ENCODE measurements at regions not wholly inside any gene's neighbourhood (a gene's known extent, or its start where the extent isn't known, plus 50 kb on each side); places are given as distances from the start of the nearest gene placed in this dataset.

DNA sequence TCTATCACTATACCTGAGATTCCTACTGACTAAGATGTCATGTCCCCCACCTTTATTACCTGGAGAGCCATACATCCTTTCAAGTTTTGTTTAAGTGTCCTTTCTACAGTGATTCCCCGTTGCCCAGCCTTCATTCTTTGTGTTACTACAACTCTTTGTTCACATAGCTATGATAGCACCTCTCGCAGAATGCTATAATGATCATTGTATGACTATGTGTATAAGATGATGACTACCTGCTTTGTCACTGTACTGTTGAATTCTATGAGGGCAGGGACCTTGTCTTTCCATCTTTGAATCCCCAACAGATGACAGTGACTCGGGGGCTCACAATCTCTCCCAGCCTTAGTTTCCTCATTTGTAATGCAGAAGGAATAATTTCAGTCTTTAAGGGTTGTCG is 361.2 kb downstream of the NPR3 start:
- H3K4me3 ChIP-seq (replicated peaks; ENCODE audit: low read depth, low read length), result no peak overlapping the region
- TF ChIP-seq, protein P1, sequence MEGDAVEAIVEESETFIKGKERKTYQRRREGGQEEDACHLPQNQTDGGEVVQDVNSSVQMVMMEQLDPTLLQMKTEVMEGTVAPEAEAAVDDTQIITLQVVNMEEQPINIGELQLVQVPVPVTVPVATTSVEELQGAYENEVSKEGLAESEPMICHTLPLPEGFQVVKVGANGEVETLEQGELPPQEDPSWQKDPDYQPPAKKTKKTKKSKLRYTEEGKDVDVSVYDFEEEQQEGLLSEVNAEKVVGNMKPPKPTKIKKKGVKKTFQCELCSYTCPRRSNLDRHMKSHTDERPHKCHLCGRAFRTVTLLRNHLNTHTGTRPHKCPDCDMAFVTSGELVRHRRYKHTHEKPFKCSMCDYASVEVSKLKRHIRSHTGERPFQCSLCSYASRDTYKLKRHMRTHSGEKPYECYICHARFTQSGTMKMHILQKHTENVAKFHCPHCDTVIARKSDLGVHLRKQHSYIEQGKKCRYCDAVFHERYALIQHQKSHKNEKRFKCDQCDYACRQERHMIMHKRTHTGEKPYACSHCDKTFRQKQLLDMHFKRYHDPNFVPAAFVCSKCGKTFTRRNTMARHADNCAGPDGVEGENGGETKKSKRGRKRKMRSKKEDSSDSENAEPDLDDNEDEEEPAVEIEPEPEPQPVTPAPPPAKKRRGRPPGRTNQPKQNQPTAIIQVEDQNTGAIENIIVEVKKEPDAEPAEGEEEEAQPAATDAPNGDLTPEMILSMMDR (IDR thresholded peaks at IDR 0.05; ENCODE audit: low read length, missing control alignments), result no peak
- DNase-seq (ENCODE audit: low read depth), result no peak

DNA sequence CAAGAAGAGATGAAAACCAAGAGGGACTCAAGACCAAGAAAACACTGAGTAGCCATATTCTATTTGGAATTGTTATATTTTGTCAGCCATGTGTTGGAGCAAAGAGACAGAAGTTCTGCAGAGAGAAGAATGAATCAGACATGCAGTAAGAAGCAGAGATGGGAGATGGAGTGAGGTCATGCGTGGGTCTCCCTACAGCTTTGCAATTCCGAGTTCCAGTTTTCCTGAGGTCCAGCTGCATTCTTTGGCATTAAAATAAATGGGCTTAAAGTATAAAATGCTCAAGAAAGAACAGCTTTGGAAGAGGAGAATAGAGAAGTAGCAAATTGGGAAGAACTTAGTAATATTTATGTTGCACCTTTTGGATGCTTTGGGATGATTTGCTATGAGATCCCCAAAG is 361.6 kb downstream of the NPR3 start:
- TF ChIP-seq, protein P1 (IDR thresholded peaks at IDR 0.05; ENCODE audit: low read length, missing control alignments), result no peak
- H3K4me3 ChIP-seq (replicated peaks; ENCODE audit: low read depth, low read length), result no peak overlapping the region
- no peak for DNase-seq (ENCODE audit: low read depth)

DNA sequence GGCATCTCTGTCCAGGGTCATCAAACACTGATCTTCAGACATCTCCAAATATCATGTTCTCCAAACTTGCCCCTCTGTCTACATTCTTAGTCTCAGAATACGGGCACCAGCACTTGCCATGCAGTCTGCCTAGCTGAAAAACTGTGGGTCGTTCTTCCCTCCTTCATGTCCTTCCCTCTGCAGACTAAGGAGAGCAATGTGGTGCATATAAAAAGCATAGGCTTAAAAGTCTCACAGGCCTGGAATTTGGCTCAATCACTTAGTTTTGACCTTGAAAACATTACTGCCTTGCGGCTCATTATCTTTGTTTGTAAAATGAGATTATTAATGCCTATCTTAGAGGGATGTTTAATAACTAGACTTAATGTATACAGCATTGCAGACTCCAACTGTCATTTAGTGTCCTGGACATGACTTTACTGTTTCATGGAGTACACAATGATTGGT is 362.8 kb downstream of the NPR3 start:
- TF ChIP-seq, protein P1 (IDR thresholded peaks at IDR 0.05; ENCODE audit: low read length, missing control alignments), result no peak

DNA sequence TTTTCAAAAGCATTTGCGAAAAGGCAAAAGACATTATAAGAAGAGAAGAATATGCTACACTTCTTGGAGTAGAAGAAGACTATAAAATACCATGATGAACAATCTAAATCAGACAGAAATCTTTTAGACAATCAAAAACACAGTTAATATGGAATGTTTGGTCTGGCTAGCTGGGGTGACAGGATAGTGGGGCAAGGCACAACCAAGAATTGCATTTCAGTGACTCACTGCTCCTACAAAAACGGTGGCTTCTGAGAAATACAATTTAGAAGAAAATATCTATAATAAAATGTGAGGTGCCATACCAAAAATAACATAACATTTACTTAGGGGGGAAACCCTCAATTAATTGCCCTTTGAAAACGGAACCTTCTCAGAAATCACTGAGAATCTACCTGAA is 363.4 kb downstream of the NPR3 start:
- peak; percentile 22 for DNase-seq (ENCODE audit: low read depth)
- TF ChIP-seq, protein P1 (IDR thresholded peaks at IDR 0.05; ENCODE audit: low read length, missing control alignments), result no peak
- H3K4me3 ChIP-seq (replicated peaks; ENCODE audit: low read depth, low read length), result no peak overlapping the region

More for the DNA sequence above, 362.8 kb downstream of the NPR3 start:
- H3K4me3 ChIP-seq (replicated peaks; ENCODE audit: low read depth, low read length), result no peak overlapping the region
- DNase-seq (ENCODE audit: low read depth), result no peak

DNA sequence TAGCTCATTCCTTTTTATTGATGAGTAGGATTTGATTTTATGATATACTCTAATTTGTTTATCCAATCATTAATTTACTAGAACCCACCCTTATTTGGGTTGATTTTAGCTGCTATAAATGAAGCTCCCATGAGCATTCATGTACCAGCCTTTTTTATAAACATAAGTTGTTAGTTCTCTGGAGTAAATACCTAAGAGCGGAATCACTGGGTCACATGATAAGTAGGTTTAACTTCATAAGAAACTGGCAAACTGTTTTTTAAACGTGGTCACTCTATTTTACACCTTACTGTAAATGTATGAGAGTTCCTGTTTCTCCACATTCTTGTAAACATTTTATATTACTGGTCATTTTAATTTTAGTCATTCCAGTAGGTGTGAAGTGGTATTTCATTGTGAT is 364.6 kb downstream of the NPR3 start:
- no peak overlapping the region for H3K4me3 ChIP-seq (replicated peaks; ENCODE audit: low read depth, low read length)
- TF ChIP-seq, protein P1 (IDR thresholded peaks at IDR 0.05; ENCODE audit: low read length, missing control alignments), result no peak
- DNase-seq (ENCODE audit: low read depth), result no peak

DNA sequence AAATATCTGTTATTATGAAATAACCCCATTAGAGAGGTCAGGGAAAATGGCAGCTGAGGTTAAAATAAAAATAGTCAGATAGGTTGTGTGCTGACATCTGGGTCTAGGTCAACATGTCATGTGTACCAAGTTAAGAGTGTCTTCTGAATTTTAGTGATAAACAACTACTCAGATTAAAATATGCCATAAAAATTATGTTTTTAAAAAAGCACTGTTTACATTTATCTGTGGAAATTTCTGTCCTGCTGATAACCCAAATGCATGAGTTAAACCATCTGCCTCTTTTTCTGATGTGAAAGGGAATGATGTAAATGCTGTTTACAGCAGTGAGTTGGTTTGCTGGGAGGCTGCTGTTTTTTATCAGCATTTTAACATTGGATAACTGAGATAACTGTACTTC is 361.2 kb upstream of the TARS1 start:
- TF ChIP-seq, protein P1 (IDR thresholded peaks at IDR 0.05; ENCODE audit: low read length, missing control alignments), result no peak
- no peak overlapping the region for H3K4me3 ChIP-seq (replicated peaks; ENCODE audit: low read depth, low read length)
- DNase-seq (ENCODE audit: low read depth), result peak; percentile 49

DNA sequence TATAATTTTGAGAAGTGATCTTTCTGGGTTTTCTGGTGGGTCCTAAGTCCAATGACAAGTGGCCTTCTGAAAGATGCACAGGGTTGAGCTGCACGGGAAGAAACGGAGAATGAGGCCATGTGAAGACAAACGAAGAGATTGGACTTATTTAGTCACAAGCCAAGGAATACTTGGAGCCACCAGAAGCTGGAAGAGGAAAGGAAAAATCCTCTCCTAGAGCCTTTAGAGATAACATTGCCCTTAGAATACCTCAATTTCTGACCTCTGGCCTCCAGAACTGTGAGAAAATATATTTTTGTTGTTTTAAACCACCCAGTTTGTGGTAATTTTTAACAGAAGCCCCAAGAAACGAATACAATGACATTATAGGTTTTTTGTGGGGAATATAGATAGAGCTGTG is 360.5 kb upstream of the TARS1 start:
- H3K4me3 ChIP-seq (replicated peaks; ENCODE audit: low read depth, low read length), result no peak overlapping the region
- TF ChIP-seq, protein P1 (IDR thresholded peaks at IDR 0.05; ENCODE audit: low read length, missing control alignments), result no peak
- no peak for DNase-seq (ENCODE audit: low read depth)
